Right cardiac atrium (tissue), 5 donors: ENCODE measurements at regions not wholly inside any gene's neighbourhood (a gene's known extent, or its start where the extent isn't known, plus 50 kb on each side); places are given as distances from the start of the nearest gene placed in this dataset.
"Not testable (repeated sequence)": the region's sequence is repeated elsewhere in the genome, so short reads cannot be mapped to it uniquely, and the experiment has no call there.

Experiments
- ATAC-seq, 2 donors: fragments of 200-7000 bp; cut with Tn5 transposase; one replicate each; pipeline versions ENCODE4 v1.8.0 to v1.9.1; 2020; ENCODE audit warnings: moderate library complexity in 2 of 2, mild to moderate bottlenecking in 1 of 2
- DNase-seq, 3 donors: peaks; one replicate each; pipeline ENCODE4 v3.0.0-alpha.2; 2020
- H3K27ac ChIP-seq: one replicate; pipeline ENCODE4 v1.5.1; 2013; ENCODE audit warnings: mild to moderate bottlenecking, low read length, control low read depth, moderate library complexity
- H3K27me3 ChIP-seq: one replicate; pipeline ENCODE4 v1.6.1; 2013; ENCODE audit not compliant: control insufficient read depth, insufficient read depth
- H3K4me1 ChIP-seq: one replicate; pipeline ENCODE4 v1.6.1; 2013; ENCODE audit warnings: low read length; ENCODE audit not compliant: control insufficient read depth, insufficient read depth
- H3K4me3 ChIP-seq: one replicate; pipeline ENCODE4 v1.5.1; 2013; ENCODE audit warnings: low read length, control low read depth
- H3K9me3 ChIP-seq: one replicate; pipeline ENCODE4 v1.6.1; 2013; ENCODE audit warnings: low read length; ENCODE audit not compliant: control insufficient read depth
- WGBS: extraction: QIAGEN DNeasy Blood & Tissue Kit; methylation state at CpG from one replicate; pipeline ENCODE4 v1.1.7; 2013; 5-methylcytosine and 5-hydroxymethylcytosine counted together
- intact Hi-C, 4 donors: fragments of 100-400 bp; cut with DNase I; formaldehyde crosslinking; loops; one replicate each; pipeline versions ENCODE4 v1.11.0 to v1.14.0; 2022 to 2023
- donor health status: healthy with polysubstance abuse.
- donor health status: DM: no; HTN: yes; CAD: no.
- donor health status: DM: no; HTN: no; CAD: no.
- donor health status: DM: no; HTN: yes; CAD: no; lungs with severe emphysema.
- donor health status: DM: yes; HTN: yes; CAD: no.

DNA sequence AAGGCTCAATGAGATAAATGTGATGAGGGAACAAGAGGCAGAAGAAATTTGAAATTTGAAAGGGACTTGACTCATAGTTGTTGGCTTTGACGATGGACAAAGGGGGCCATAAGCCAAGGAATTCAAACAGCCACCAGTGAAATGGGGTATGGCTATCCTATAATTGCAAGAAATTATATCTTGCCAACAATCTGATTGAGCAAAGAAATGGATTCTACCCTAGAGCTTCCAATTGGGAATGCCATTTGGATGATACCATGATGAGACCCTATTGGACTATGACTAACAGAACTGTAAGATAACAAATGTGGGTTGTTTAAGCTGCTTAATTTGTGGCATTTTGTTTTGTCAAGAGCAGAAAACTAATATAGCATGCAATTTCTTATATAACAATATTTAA lies 270.1 kb upstream of the ARSJ start:
- no peak overlapping the region for H3K4me3 ChIP-seq
- ATAC-seq (no peak), DNase-seq (no peak)
- H3K9me3 ChIP-seq, result no peaks in the 10 kb centered on the region
- 100% methylated on average over 1 of the region's 1 CpG for WGBS
- H3K4me1 ChIP-seq, result no peaks in the 10 kb centered on the region
- intact Hi-C loops, result no loop called here
- no peaks in the 10 kb centered on the region for H3K27me3 ChIP-seq
- no peak overlapping the region for H3K27ac ChIP-seq

- Histone ChIP-seq H3K9me3 (no peaks in the 10 kb centered on the region), H3K27ac (no peak overlapping the region), H3K4me1 (no peaks in the 10 kb centered on the region), H3K27me3 (no peaks in the 10 kb centered on the region), H3K4me3 (no peak overlapping the region)
- intact Hi-C loops, result no loop called here
- ATAC-seq (no peak), DNase-seq (no peak)
Measured at GRCh38 chr4:114249976-114250375, 270.5 kb upstream of the ARSJ start.

DNA sequence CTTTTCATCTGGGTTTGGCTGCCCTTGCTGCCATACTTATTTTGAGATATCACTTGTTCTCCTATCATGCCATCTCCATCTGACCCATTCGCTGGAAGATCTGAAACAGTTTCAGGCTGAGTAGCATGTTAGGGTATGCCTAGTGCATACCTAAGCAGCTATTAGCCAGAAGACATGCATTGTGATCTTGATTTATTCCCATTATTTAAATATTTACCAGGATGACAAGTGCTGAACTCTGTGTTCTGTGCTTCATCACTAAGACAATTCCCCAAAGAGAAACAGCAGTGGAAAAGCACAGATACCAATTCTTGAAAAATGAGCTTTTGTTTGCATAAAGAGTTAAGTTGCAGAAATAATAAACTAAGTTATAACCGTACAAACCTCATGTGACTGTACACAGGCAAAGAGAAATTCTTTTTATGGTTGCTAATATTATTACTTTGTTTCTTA lies 271.0 kb upstream of the ARSJ start:
- intact Hi-C loops, result no loop called here
- 68% methylated on average over 2 of the region's 2 CpGs for WGBS
- no peak for DNase-seq
- no peaks in the 10 kb centered on the region for H3K4me1 ChIP-seq
- no peaks in the 10 kb centered on the region for H3K27me3 ChIP-seq
- H3K9me3 ChIP-seq, result no peaks in the 10 kb centered on the region
- H3K27ac ChIP-seq, result no peak overlapping the region
- ATAC-seq, result no peak
- H3K4me3 ChIP-seq, result no peak overlapping the region

DNA sequence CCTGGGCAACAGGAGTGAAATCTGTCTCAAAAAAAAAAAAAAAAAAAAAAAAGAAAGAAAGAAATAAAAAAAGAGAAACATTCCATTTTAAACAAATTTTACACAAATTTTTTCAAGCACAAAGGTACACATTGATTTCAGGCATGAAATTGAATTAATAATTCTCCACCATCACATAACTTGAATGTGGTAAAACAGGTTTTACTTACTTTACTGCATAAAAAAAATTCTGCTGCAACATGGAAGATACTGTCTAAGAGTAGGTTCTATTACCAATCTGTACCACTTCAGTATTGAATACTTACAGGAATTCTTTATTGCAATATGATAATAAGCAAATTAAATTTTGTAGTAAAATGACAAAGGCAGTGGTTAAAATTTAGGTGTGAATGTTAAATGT lies 271.6 kb upstream of the ARSJ start:
- no peak for DNase-seq
- Histone ChIP-seq H3K4me1 (no peaks in the 10 kb centered on the region), H3K4me3 (no peak overlapping the region), H3K27me3 (no peaks in the 10 kb centered on the region), H3K9me3 (no peaks in the 10 kb centered on the region), H3K27ac (no peak overlapping the region)
- intact Hi-C loops, result no loop called here
- ATAC-seq, result no peak

GRCh38 chr4:114252499-114252898 lies 273.1 kb upstream of the ARSJ start:
- Histone ChIP-seq H3K9me3 (no peaks in the 10 kb centered on the region), H3K4me1 (no peaks in the 10 kb centered on the region), H3K27me3 (no peaks in the 10 kb centered on the region), H3K4me3 (no peak overlapping the region), H3K27ac (no peak overlapping the region)
- 96% methylated on average over 2 of the region's 2 CpGs for WGBS
- intact Hi-C loops, result no loop called here
- no peak for DNase-seq
- ATAC-seq, result no peak

DNA sequence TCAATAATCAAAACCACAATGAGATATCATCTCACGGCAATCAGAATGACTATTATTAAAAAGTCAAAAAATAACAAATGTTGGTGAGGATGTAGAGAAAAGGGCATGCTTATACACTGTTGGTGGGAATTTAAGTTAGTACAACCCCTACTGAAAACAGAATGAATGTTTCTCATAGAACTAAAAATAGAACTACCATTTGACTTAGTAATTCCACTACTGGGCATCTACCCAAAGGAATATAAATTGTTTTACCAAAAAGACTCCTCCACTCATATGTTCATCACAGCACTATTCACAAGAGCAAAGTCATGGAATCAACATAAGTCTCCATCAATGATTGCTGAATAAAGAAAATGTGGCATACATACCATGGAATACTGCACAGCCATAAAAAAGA lies 278.1 kb upstream of the ARSJ start:
- Histone ChIP-seq H3K27ac (no peak overlapping the region), H3K9me3 (no peaks in the 10 kb centered on the region), H3K4me3 (no peak overlapping the region), H3K27me3 (no peaks in the 10 kb centered on the region), H3K4me1 (no peaks in the 10 kb centered on the region)
- no peak for DNase-seq
- no peak for ATAC-seq
- WGBS, result no CpG with 5 or more reads among the region's 1 CpG
- intact Hi-C loops, result no loop called here

- H3K9me3 ChIP-seq, result not testable (repeated sequence)
Measured at GRCh38 chr4:114262421-114262820, 283.0 kb upstream of the ARSJ start.

DNA sequence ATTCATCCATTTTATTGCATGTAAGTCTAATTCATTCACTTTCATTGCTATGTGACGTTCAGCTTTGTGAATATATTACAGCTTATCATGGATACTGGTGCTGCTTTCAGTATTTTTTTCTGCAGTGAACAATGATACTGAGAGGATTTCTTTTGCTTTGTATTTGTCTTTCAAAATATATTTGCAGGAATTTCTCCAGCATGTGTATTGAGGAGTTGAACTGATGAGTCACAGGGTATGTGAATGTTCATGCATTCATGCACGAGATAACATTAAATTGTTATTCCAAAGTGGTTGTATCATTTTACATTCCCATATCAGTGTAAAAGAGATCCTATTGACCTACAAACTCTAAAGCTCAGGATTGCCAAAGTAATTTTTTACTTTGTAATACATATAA lies 283.8 kb upstream of the ARSJ start:
- intact Hi-C loops, result no loop called here
- Histone ChIP-seq H3K4me3 (no peak overlapping the region), H3K27me3 (no peaks in the 10 kb centered on the region), H3K27ac (no peak overlapping the region), H3K9me3 (no peaks in the 10 kb centered on the region), H3K4me1 (no peaks in the 10 kb centered on the region)
- DNase-seq (no peak), ATAC-seq (no peak)
- 39% methylated on average over 2 of the region's 2 CpGs for WGBS

More at GRCh38 chr4:114262421-114262820, 283.0 kb upstream of the ARSJ start:
- H3K4me1 ChIP-seq, H3K27me3 ChIP-seq, ATAC-seq, H3K4me3 ChIP-seq, intact Hi-C loops, DNase-seq, H3K27ac ChIP-seq: not testable (repeated sequence)
- WGBS, result no CpG with 5 or more reads among the region's 1 CpG

DNA sequence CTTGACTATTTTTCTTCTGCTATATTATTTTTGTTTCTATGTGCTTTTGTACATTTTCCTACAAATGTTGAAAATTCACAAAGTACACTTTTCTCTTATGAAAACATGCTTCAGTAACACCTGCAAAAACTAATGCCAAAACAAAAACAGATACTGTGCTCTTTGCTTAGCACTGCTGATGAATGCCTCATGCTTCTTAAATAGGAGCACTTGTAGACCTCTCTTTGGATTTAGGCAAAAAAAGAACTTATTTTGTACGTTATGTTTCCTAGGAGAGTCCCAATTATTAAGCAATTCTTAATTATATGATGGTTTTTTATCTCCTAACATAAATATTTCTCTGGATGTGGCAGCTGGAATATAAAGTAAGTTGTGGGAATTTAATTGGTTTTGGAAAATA lies 285.0 kb upstream of the ARSJ start:
- ATAC-seq (no peak), DNase-seq (no peak)
- H3K4me3 ChIP-seq, result no peak overlapping the region
- no peaks in the 10 kb centered on the region for H3K4me1 ChIP-seq
- no peaks in the 10 kb centered on the region for H3K27me3 ChIP-seq
- intact Hi-C loops, result no loop called here
- no peaks in the 10 kb centered on the region for H3K9me3 ChIP-seq
- WGBS, result 69% methylated on average over 1 of the region's 1 CpG
- no peak overlapping the region for H3K27ac ChIP-seq

GRCh38 chr4:114264877-114265291 lies 285.4 kb upstream of the ARSJ start:
- WGBS, result 47% methylated on average over 1 of the region's 1 CpG
- no peaks in the 10 kb centered on the region for H3K27me3 ChIP-seq
- H3K4me3 ChIP-seq, result no peak overlapping the region
- H3K27ac ChIP-seq, result no peak overlapping the region
- no peak for ATAC-seq
- intact Hi-C loops, result no loop called here
- no peaks in the 10 kb centered on the region for H3K4me1 ChIP-seq
- DNase-seq, result no peak
- H3K9me3 ChIP-seq, result no peaks in the 10 kb centered on the region

DNA sequence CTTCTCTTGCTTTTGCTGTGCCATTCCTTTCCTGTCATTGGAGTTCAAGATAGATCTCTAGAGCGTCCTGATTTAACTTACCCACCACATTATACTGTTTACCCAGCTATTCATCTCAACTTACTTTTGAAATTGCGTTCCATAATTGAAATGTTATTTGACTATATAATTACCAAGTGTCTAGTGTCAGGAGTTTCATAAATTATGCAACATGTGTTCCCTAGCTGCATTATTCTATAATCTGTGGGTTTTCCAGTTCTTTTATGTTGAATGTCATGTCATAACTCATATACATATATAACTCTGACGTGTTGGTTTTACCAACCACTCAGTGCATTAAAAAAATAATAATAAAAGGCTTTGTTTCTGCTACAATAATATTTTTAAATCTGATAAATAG lies 285.9 kb upstream of the ARSJ start:
- intact Hi-C loops, result no loop called here
- no peak overlapping the region for H3K27ac ChIP-seq
- no peak for ATAC-seq
- H3K4me1 ChIP-seq, result no peaks in the 10 kb centered on the region
- no peak for DNase-seq
- H3K27me3 ChIP-seq, result no peaks in the 10 kb centered on the region
- H3K4me3 ChIP-seq, result no peak overlapping the region
- WGBS, result 75% methylated on average over 3 of the region's 3 CpGs
- H3K9me3 ChIP-seq, result no peaks in the 10 kb centered on the region

- no peak overlapping the region for H3K4me3 ChIP-seq
- no peak for DNase-seq
- intact Hi-C loops, result no loop called here
- no peak overlapping the region for H3K27ac ChIP-seq
- H3K27me3 ChIP-seq, result no peaks in the 10 kb centered on the region
- WGBS, result 93% methylated on average over 1 of the region's 1 CpG
- H3K4me1 ChIP-seq, result no peaks in the 10 kb centered on the region
- no peak for ATAC-seq
- no peaks in the 10 kb centered on the region for H3K9me3 ChIP-seq
Measured at GRCh38 chr4:114267976-114268375, 288.5 kb upstream of the ARSJ start.
